K562 (cell line): ENCODE measurements at regions not wholly inside any gene's neighbourhood (a gene's known extent, or its start where the extent isn't known, plus 50 kb on each side); places are given as distances from the start of the nearest gene placed in this dataset.
"Not testable (repeated sequence)": the region's sequence is repeated elsewhere in the genome, so short reads cannot be mapped to it uniquely, and the experiment has no call there.

Experiments
- ATAC-seq: fragments of 200-7000 bp; cut with Tn5 transposase; 3 replicates; pipeline ENCODE4 v1.9.1; 2020; ENCODE audit warnings: moderate library complexity
- BruUV-seq: library from RNA; stranded (reverse); fragments of 400-500 nt; replicated peaks from 2 replicates; lab custom pipeline; 2021; lab: Mats Ljungman, UMichigan
- CTCF ChIA-PET: fragments of 300-600 bp; formaldehyde crosslinking; extraction: SDS; loops from one replicate; lab custom pipeline; 2021; ENCODE audit warnings: low intra/inter-chr PET ratio; lab: Yijun Ruan, JAX
- POLR2A ChIA-PET: fragments of 300-600, 350-650 bp; sonication (Branson Sonifier 250); formaldehyde crosslinking; extraction: SDS; loops from one replicate; lab custom pipeline; 2021; ENCODE audit warnings: antibody characterized with exemption, inconsistent platforms; lab: Yijun Ruan, JAX
- DNase-seq, 4 experiments: peaks; one replicate each; pipeline versions ENCODE4 v3.0.0 to v3.0.0-alpha.2; 2011 to 2018; ENCODE audit warnings: low spot score in 3 of 4, mixed read lengths in 3 of 4; ENCODE audit errors: extremely low read depth in 1 of 4
- FAIRE-seq: peaks from 2 replicates; lab custom pipeline; 2011; peaks lifted over from hg19 to GRCh38; lab: Jason Lieb, UNC
- H2AFZ ChIP-seq: 2 replicates; pipeline ENCODE4 v1.6.0; 2011; ENCODE audit warnings: low read depth, low read length, control low read depth, inconsistent platforms
- H3K27ac ChIP-seq: fragments of 200-600 bp; 3 replicates; pipeline ENCODE4 v1.8.0; 2011; ENCODE audit warnings: low read depth, mild to moderate bottlenecking, control low read depth, inconsistent platforms, low read length, moderate library complexity, mixed read lengths; ENCODE audit errors: extremely low read depth
- H3K27me3 ChIP-seq, 2 experiments: fragments of 300-600 bp in 1 of 2; 2 replicates in 1 of 2; 3 replicates in 1 of 2; pipeline versions ENCODE4 v1.6.0 to v1.8.0; 2011; ENCODE audit warnings: inconsistent platforms in 2 of 2, low read length in 2 of 2, mild to moderate bottlenecking in 1 of 2, mixed read lengths in 1 of 2, moderate library complexity in 1 of 2; ENCODE audit not compliant: control insufficient read depth in 2 of 2, insufficient read depth in 2 of 2
- H3K36me3 ChIP-seq: fragments of 300-600 bp; 3 replicates; pipeline ENCODE4 v1.8.0; 2011; ENCODE audit warnings: mild to moderate bottlenecking, low read length, inconsistent platforms; ENCODE audit not compliant: control insufficient read depth, insufficient read depth
- H3K4me1 ChIP-seq, 2 experiments: fragments of 200-600 bp in 1 of 2; replicated peaks in 1 of 2; 2 replicates in 1 of 2; 3 replicates in 1 of 2; pipeline versions ENCODE4 v1.5.1 to v1.8.0; 2011; ENCODE audit warnings: inconsistent platforms in 2 of 2, low read length in 2 of 2, mild to moderate bottlenecking in 1 of 2, mixed read lengths in 1 of 2, moderate library complexity in 1 of 2; ENCODE audit not compliant: control insufficient read depth in 2 of 2, insufficient read depth in 2 of 2
- H3K4me2 ChIP-seq: 2 replicates; pipeline ENCODE4 v1.6.1; 2011; ENCODE audit warnings: low read length, control low read depth, inconsistent platforms, mixed read lengths; ENCODE audit not compliant: insufficient read depth
- H3K4me3 ChIP-seq: fragments of 200-600 bp; sonication (generic), shearing (Covaris generic); 2 replicates; pipeline ENCODE4 v1.5.1; 2016; ENCODE audit warnings: control low read depth, inconsistent platforms
- H3K79me2 ChIP-seq: fragments of 200-600 bp; 3 replicates; pipeline ENCODE4 v1.8.0; 2011; ENCODE audit warnings: low read length, inconsistent platforms; ENCODE audit not compliant: control insufficient read depth, insufficient read depth
- H3K9ac ChIP-seq, 2 experiments: 2 replicates each; pipeline versions ENCODE4 v1.6.0 to v1.6.1; 2011; ENCODE audit warnings: low read depth in 2 of 2, low read length in 2 of 2, control low read depth in 1 of 2, inconsistent platforms in 1 of 2, mild to moderate bottlenecking in 1 of 2, mixed read lengths in 1 of 2; ENCODE audit not compliant: insufficient read depth in 1 of 2
- H3K9me1 ChIP-seq: one replicate; pipeline ENCODE4 v1.6.0; 2011; ENCODE audit warnings: inconsistent platforms, mild to moderate bottlenecking, low read length, moderate library complexity; ENCODE audit not compliant: control insufficient read depth, insufficient read depth
- H3K9me3 ChIP-seq: replicated peaks from 2 replicates; pipeline ENCODE4 v1.5.1; 2011; ENCODE audit warnings: low read depth, low read length, inconsistent platforms; ENCODE audit not compliant: control insufficient read depth, insufficient read depth
- H4K20me1 ChIP-seq: replicated peaks from 2 replicates; pipeline ENCODE4 v1.6.1; 2011; ENCODE audit warnings: low read length, inconsistent platforms, mixed read lengths; ENCODE audit not compliant: control insufficient read depth, insufficient read depth
- PRPF4 ChIP-seq: fragments of 200-400 bp; formaldehyde crosslinking; IDR thresholded peaks from one replicate; pipeline ENCODE4 v1.6.1; 2017; ENCODE audit warnings: low read length, low read depth, mild to moderate bottlenecking; ENCODE audit not compliant: insufficient read depth, poor library complexity, severe bottlenecking
- SRSF3 ChIP-seq: fragments of 200-400 bp; formaldehyde crosslinking; IDR thresholded peaks from 2 replicates; pipeline ENCODE4 v1.6.1; 2016; ENCODE audit warnings: mild to moderate bottlenecking, low read length, moderate library complexity; ENCODE audit not compliant: insufficient read depth
- SRSF9 ChIP-seq: fragments of 200-400 bp; formaldehyde crosslinking; IDR thresholded peaks from 2 replicates; pipeline ENCODE4 v1.6.1; 2017; ENCODE audit warnings: low read depth, low read length, borderline replicate concordance
- ZBED1 ChIP-seq: IDR thresholded peaks from 2 replicates; pipeline ENCODE4 v1.6.1; 2014
- ZNF316 ChIP-seq: fragments of 450-650 bp; IDR thresholded peaks from 2 replicates; pipeline ENCODE4 v1.6.1; 2016
- WGBS: fragments of 100-300 bp; shearing (Covaris generic); methylation state at CpG from one replicate; pipeline ENCODE4 v1.1.6; 2016; ENCODE audit warnings: low coverage, mixed read lengths; ENCODE audit not compliant: insufficient coverage; ENCODE audit errors: missing lambda C conversion rate; 5-methylcytosine and 5-hydroxymethylcytosine counted together
- in situ Hi-C: fragments of 300-500 bp; cut with MboI; formaldehyde crosslinking; loops from 4 replicates; pipeline ENCODE4 v1.15.0; 2018; ENCODE audit warnings: inconsistent platforms, mixed read lengths
- intact Hi-C: fragments of 100-400 bp; cut with micrococcal nuclease; formaldehyde crosslinking; loops from 2 replicates; pipeline ENCODE4 v1.14.2; 2022

- peak; percentile 67 for FAIRE-seq
Observed at GRCh38 chr6:169362501-169363121, 109.0 kb upstream of the THBS2 start.

GRCh38 chr6:169355001-169355400 lies 101.4 kb upstream of the THBS2 start:
- H3K79me2 ChIP-seq, H3K4me1 ChIP-seq, H3K27me3 ChIP-seq, BruUV-seq, H3K4me2 ChIP-seq, H2AFZ ChIP-seq, H3K27ac ChIP-seq, intact Hi-C loops, H3K4me3 ChIP-seq, H3K36me3 ChIP-seq, H4K20me1 ChIP-seq, H3K9ac ChIP-seq, DNase-seq, CTCF ChIA-PET, ATAC-seq, H3K9me1 ChIP-seq, H3K9me3 ChIP-seq, FAIRE-seq, in situ Hi-C loops: not testable (repeated sequence)
- WGBS = 0% methylated on average over 3 of the region's 3 CpGs
- POLR2A ChIA-PET = interaction anchor here (1.2 kb wide), 1 partner anchor 25 kb away, joined by 4 read pairs; no protein-coding TSS in a partner anchor

More at GRCh38 chr6:169362501-169363121, 109.0 kb upstream of the THBS2 start:
- Histone ChIP-seq H3K79me2 (no peaks in the 10 kb centered on the region), H3K9me3 (no peaks in the 10 kb centered on the region), H3K4me3 (no peak overlapping the region), H2AFZ (no peak overlapping the region), H3K9me1 (no peaks in the 10 kb centered on the region), H3K27me3 (peaks cover 4 to 22% of the 10 kb centered on the region in 2 experiments; a peak in 3 of 5 replicates), H3K9ac (no peak overlapping the region), H3K4me2 (no peak overlapping the region), H3K4me1 (no peaks in the 10 kb centered on the region), H3K27ac (no peak overlapping the region), H4K20me1 (no peaks in the 10 kb centered on the region), H3K36me3 (no peaks in the 10 kb centered on the region)
- DNase-seq = no peak
- intact Hi-C loops (no loop called here), in situ Hi-C loops (no loop called here)
- no peak for ATAC-seq
- TF ChIP-seq ZBED1 (no peak), SRSF3 (no peak), PRPF4 (no peak), ZNF316 (peak; percentile 16; the same call in 1 of the 2 replicates), SRSF9 (no peak)
- ChIA-PET CTCF (no interaction called here), POLR2A (no interaction called here)
- WGBS = 2% methylated on average over 3 of the region's 3 CpGs
- no TSS peak for BruUV-seq
